Skeletal muscle cell (primary cell): ENCODE measurements at regions not wholly inside any gene's neighbourhood (a gene's known extent, or its start where the extent isn't known, plus 50 kb on each side); places are given as distances from the start of the nearest gene placed in this dataset.
"Not testable (repeated sequence)": the region's sequence is repeated elsewhere in the genome, so short reads cannot be mapped to it uniquely, and the experiment has no call there.

Experiments used
- DNase-seq: peaks from one replicate; pipeline ENCODE4 v3.0.0-alpha.2; 2010; ENCODE audit warnings: low read depth
- H3K4me3 ChIP-seq: 2 replicates; pipeline ENCODE4 v1.5.1; 2011; ENCODE audit warnings: low read depth, mild to moderate bottlenecking, control low read depth, low read length, moderate library complexity

GRCh38 chr12:128042283-128042682 is 224.7 kb upstream of the TMEM132C start:
- not testable (repeated sequence) for H3K4me3 ChIP-seq, DNase-seq

GRCh38 chr12:128042825-128043224 is 224.1 kb upstream of the TMEM132C start:
- no peak overlapping the region for H3K4me3 ChIP-seq
- no peak for DNase-seq

DNA sequence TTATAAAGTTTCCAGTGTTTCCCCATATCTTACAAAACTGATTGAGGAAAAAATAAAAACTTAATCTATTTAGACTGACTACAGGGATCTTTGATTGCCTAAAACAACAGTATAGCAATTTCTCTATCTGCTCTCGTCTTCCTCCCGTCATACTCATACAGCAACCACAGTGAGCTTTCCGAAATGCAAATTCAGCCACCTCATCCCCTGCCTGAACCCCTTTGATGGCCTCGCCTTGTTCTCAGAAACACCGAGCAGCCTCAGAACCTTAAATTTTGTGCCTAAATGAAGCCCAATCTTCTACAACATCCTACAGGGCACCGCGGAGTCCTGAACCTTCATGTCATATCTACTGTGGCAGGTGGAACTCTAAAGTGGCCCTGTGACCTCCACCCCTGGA is 223.7 kb upstream of the TMEM132C start:
- no peak overlapping the region for H3K4me3 ChIP-seq
- DNase-seq = no peak

GRCh38 chr12:128047266-128048060 is 219.5 kb upstream of the TMEM132C start:
- DNase-seq = no peak

DNA sequence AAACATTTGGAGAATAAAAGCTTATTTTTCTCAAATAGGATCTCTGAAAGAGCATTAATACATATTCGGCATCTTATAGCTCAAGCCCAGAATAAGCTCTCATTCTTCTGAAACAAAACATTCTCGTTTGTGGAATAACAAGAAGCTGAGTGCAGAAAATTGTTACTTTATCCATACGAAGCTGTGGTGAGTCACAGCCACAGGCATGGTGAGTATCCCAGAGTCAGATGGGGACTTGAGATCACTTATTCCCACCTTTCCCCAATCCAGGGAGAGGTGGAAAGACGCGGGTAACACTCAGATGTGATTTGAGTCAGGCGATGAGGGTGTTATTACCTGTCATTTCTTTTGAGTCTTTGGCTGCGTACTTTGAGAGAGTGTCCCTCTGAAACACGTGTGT is 214.6 kb upstream of the TMEM132C start:
- DNase-seq = no peak
- no peak overlapping the region for H3K4me3 ChIP-seq

More at GRCh38 chr12:128047266-128048060, 219.5 kb upstream of the TMEM132C start:
- H3K4me3 ChIP-seq = no peak overlapping the region

DNA sequence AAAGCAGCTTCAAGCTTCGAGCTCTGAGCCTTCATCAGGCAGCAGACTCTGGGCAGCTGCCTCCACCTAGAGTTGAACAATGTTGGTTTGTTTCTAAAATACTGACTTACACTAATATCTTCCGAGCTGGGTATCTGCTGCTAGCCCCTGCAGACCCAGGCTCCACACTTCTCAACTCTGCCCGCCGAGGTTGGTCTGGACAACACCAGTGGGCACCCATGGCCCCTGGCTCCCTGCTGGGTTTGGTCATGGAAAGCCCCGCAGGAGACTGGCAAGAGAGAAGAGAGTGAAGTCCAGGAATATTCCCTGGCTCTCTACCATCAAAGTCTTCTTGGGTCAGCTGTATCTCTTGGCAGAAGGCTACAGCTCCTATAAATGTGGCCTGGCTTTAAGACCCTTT is 214.2 kb upstream of the TMEM132C start:
- DNase-seq = no peak
- H3K4me3 ChIP-seq = no peak overlapping the region

DNA sequence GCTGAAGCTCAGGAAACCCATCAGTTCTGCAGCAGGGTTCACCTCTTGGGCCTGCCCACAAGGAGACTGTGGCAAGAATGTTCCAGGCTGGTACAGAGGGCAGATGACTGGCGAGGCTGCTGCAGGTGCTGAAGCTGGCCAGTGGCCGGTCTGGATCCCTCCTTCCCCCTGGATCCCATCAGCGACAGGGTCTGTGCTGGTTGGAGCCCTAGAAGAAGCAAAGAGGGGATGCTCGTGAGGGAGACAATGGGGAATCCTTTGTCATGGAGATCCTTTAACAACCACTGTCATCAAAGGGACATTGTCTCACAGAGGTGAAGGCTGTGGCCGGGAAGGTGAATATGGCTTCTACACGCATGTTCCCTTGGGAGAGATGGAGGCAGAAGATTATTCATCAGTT is 211.4 kb upstream of the TMEM132C start:
- no peak overlapping the region for H3K4me3 ChIP-seq
- no peak for DNase-seq

DNA sequence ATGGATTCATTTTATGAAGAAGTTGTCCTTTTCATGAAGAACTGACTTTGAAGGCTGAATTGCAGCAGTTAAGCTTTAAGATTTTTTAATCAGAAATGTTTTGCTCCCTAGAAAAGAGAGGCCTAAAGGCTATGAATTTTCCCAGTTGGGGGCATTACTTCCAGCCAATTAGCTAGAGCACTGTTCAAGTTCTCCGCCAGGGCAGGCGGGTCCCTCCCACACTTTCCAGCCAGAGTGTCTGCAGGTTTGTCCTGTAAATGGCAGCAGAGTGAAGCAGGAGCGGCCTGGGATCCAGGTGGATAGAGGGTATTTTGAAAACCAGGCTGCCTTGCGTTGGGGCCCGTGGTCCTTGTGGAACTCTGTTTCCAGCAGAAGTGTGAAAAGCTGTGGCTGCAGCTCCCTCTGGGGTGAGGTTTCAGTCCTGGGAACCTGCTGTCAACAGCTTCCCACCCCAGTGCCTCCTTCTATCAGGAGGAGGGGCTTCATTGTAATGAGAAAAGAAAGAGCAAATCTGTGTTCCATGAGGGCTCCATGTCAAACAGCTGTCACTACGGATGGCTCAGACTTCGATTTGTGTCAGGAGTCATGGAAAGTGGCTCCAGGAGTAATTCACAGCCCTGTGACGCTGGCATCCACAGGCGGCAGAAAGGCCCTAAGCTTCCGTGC is 210.7 kb upstream of the TMEM132C start:
- H3K4me3 ChIP-seq = no peak overlapping the region
- no peak for DNase-seq

GRCh38 chr12:128057586-128057985 is 209.4 kb upstream of the TMEM132C start:
- no peak for DNase-seq
- H3K4me3 ChIP-seq = no peak overlapping the region

DNA sequence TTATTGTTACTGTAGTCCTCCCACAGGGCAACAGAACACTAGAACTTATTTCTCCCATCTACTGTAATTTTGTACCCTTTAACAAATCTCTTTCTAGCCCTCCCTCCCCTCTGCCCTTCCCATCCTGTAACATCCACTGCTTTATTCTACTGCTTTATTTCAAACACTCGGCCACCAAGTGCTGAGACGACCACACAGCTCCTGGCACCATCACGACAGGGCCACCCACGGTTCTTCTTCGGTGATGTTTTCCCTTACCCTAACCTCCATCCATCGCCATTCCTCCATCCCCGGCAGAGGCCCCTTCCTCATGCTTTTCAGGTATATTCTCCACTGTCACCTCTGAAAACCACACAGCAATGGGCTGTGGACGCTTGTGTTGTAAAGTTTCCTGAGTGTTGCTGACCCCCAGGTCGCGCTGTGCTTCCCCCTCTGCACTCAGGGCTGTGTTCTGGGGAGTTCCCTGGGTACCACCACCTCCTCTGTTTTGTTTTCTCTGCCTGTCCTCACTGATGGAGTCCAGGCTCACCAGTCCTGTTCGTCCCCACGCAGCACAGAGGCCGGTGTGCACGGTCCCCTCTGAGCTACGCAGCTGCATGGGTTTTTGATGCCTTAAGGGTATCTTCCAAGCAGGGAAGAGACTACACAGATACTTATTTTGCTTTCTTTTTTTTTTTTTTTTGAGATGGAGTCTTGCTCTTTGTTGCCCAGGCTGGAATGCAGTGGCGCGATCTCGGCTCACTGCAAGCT is 207.2 kb upstream of the TMEM132C start:
- DNase-seq = no peak
- H3K4me3 ChIP-seq = no peak overlapping the region

DNA sequence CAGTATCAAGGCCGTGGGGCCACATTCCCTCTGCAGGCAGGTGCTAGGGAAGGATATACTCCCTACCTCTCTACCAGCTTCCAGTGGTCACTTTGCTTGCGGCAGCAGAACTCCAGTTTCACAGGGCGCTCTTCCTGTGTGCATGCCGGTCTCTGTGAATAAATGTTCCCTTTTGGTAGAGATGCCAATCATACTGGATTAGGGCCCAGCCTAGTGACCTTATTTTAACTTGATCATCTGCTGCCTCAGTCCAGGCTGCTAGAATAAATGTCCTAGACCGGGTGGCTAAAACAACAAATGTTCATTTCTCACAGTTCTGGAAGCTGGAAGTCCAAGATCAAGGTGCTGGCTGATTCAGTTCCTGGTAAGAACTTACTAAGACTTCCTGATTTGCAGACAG is 198.8 kb upstream of the TMEM132C start:
- no peak for DNase-seq
- H3K4me3 ChIP-seq = no peak overlapping the region

DNA sequence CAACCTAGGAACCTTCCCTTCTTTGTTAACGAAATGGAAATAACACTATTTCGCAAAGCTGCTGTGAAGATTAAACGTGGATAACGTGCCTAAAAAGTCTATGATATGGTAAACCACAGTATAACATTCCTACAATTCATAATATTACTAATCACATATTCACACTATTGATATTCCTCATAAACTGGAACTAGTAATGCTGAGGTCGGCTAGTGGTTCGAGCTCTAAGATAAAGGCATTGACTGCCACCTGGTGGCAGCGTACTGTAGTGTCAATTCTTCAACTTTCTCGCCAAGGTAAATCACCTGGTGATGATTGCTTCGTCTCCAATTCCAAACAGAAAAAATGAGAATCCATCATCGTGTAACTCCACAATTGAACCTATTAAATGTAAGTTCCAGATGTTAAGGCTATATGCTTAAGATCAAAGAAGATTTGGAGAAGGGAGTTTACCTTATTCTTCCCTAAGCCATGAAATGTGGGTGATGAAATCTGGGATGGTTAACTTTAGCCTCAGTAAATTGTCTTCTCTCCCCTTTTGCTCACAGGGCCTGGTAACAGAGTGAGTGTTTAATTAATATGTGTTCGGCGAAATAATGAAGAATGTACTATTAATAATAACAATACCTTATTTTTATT is 197.5 kb upstream of the TMEM132C start:
- no peak for DNase-seq
- no peak overlapping the region for H3K4me3 ChIP-seq

- no peak overlapping the region for H3K4me3 ChIP-seq
- DNase-seq = no peak
Measured at GRCh38 chr12:128073937-128074336, 193.0 kb upstream of the TMEM132C start.

- DNase-seq = no peak
- H3K4me3 ChIP-seq = no peak overlapping the region
Measured at GRCh38 chr12:128075332-128075731, 191.6 kb upstream of the TMEM132C start.

GRCh38 chr12:128076188-128076587 is 190.8 kb upstream of the TMEM132C start:
- H3K4me3 ChIP-seq = no peak overlapping the region
- DNase-seq = peak; percentile 64

- no peak for DNase-seq
- no peak overlapping the region for H3K4me3 ChIP-seq
Measured at GRCh38 chr12:128077211-128077916, 189.6 kb upstream of the TMEM132C start.

DNA sequence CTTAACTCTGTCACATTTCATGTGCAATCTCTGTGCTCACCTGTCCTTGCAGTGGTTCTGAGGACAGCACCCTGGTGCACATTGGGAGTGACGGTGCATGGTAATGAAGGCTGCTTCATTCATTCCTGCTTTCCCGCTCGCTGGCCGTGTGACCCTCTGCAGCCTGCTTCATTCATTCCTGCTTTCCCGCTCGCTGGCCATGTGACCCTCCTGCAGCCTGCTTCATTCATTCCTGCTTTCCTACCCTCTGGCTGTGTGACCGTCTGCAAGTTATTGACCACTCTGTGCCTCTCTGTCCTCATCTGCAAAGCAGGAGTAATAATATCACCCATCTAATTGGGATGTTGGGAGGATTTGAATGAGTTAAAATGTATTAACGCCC is 189.1 kb upstream of the TMEM132C start:
- DNase-seq = no peak

DNA sequence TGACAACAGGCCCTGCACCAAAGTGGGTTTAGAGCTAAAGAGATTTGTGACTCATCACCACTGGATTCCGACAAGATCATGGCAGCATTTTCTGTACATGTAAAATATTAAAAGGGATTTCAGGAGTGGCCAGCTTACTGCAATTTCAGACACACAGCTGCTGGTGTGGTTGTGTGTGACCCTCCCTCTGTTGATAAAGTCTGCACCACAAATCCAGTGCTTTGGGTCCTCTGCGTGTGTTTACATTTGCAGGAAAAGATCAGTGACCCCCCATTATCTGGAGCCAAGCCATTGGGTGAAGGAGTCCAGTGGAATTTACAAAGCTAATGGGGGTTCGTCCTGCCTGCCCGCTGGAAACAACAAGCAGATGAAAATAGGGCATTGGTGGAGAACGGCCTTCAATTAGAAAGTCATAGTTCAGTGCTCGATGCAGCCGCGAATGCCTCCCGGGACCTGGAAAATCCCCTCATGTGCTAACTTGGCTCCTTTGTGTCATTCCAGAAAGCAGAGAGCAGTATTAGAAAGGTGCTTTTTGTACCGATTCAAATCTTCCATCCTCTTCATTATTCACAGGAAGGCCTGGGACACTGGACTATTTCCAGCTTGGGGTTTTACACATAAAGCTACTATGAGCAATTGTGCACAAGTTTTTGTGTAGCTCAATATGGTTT is 188.5 kb upstream of the TMEM132C start:
- H3K4me3 ChIP-seq = no peak overlapping the region
- DNase-seq = peak; percentile 27

More for the DNA sequence above, 189.1 kb upstream of the TMEM132C start:
- H3K4me3 ChIP-seq = no peak overlapping the region

GRCh38 chr12:128079446-128079845 is 187.5 kb upstream of the TMEM132C start:
- no peak overlapping the region for H3K4me3 ChIP-seq
- peak; percentile 23 for DNase-seq
